ENCODE measurements at regions not wholly inside any gene's neighbourhood (a gene's known extent, or its start where the extent isn't known, plus 50 kb on each side); places are given as distances from the start of the nearest gene placed in this dataset.

DNA sequence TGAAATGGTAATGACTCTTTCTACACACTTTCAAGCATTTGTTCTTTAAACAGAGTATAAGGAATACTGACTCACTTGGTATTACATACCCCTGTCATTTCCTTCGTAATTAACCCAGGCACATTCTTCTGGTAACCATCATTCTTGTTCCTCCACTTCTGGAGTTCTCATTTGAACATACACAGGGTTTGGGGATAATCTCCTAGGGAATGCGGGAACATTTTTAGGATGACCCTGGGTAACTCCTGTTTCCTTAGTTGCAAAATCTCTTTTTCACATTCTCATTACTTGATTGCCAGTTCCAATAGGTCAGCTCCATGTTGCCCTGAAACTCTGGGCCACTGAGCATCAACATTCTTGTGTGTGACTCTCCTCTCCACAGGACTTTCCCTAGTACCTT is 51.5 kb upstream of the E2F3 start:
- TF ChIP-seq, protein P1, sequence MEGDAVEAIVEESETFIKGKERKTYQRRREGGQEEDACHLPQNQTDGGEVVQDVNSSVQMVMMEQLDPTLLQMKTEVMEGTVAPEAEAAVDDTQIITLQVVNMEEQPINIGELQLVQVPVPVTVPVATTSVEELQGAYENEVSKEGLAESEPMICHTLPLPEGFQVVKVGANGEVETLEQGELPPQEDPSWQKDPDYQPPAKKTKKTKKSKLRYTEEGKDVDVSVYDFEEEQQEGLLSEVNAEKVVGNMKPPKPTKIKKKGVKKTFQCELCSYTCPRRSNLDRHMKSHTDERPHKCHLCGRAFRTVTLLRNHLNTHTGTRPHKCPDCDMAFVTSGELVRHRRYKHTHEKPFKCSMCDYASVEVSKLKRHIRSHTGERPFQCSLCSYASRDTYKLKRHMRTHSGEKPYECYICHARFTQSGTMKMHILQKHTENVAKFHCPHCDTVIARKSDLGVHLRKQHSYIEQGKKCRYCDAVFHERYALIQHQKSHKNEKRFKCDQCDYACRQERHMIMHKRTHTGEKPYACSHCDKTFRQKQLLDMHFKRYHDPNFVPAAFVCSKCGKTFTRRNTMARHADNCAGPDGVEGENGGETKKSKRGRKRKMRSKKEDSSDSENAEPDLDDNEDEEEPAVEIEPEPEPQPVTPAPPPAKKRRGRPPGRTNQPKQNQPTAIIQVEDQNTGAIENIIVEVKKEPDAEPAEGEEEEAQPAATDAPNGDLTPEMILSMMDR (IDR thresholded peaks at IDR 0.05; ENCODE audit: low read depth, low read length, missing control alignments): no peak
- H3K4me3 ChIP-seq (replicated peaks; ENCODE audit: low read depth, low read length): no peak overlapping the region
- no peak for DNase-seq (ENCODE audit: extremely low read depth, low read depth)

DNA sequence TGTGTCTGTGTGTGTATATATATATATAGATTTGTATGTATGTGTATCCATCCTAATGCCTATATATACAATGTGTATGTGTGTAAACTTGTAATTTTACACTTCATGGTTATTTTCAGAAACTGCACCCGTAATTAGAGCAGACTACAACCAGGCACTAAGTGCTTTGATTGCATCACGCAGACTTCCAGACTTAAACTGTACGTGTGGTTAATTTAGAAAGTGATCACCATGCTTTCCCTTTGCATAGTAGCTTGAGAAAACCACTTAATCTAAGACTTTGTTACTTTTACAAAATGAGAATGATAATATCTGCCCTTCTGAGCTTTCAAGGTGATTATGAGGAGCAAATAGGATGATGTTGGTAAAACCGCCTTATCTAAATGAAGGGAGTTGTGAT is 50.1 kb upstream of the E2F3 start:
- H3K4me3 ChIP-seq (replicated peaks; ENCODE audit: low read depth, low read length): no peak overlapping the region
- DNase-seq (ENCODE audit: extremely low read depth, low read depth): no peak
- TF ChIP-seq, protein P1 (IDR thresholded peaks at IDR 0.05; ENCODE audit: low read depth, low read length, missing control alignments): no peak
